C4-2B (cell line): ENCODE measurements at regions not wholly inside any gene's neighbourhood (a gene's known extent, or its start where the extent isn't known, plus 50 kb on each side); places are given as distances from the start of the nearest gene placed in this dataset.

Experiments
- ZFX ChIP-seq: fragments of 450-650 bp; IDR thresholded peaks from 2 replicates; pipeline ENCODE4 v1.6.1; 2017
- TF ChIP-seq, protein P1 (sequence below): fragments of 450-650 bp; conservative IDR thresholded peaks from 2 replicates; pipeline ENCODE4 v1.5.1; 2017; ENCODE audit warnings: mild to moderate bottlenecking

DNA sequence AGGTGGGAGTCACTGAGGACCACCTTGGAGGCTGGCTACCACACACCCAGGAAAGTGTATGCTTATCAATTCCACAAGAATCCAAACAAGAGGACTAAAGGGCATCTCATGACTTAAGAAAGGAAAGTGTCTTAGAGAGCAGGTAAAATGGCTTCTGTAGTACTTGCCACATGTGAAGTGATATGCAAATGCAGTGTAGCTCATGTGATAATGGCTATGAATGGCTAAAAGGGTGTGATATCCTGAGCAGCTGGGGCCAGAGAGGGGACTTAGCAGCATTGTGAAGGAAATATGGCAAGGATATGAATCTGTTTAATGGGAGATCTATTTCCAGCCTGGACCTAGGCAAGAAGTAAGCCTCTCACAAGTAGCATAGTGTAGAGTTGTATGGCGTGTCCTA is 90.5 kb downstream of the BUB3 start:
- TF ChIP-seq, protein P1, sequence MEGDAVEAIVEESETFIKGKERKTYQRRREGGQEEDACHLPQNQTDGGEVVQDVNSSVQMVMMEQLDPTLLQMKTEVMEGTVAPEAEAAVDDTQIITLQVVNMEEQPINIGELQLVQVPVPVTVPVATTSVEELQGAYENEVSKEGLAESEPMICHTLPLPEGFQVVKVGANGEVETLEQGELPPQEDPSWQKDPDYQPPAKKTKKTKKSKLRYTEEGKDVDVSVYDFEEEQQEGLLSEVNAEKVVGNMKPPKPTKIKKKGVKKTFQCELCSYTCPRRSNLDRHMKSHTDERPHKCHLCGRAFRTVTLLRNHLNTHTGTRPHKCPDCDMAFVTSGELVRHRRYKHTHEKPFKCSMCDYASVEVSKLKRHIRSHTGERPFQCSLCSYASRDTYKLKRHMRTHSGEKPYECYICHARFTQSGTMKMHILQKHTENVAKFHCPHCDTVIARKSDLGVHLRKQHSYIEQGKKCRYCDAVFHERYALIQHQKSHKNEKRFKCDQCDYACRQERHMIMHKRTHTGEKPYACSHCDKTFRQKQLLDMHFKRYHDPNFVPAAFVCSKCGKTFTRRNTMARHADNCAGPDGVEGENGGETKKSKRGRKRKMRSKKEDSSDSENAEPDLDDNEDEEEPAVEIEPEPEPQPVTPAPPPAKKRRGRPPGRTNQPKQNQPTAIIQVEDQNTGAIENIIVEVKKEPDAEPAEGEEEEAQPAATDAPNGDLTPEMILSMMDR, result no peak
- TF ChIP-seq ZFX, result no peak
